ENCODE measurements at regions not wholly inside any gene's neighbourhood (a gene's known extent, or its start where the extent isn't known, plus 50 kb on each side); places are given as distances from the start of the nearest gene placed in this dataset.

GRCh38 chr10:4488904-4489303 lies 337.1 kb upstream of the AKR1E2 start:
- FAIRE-seq: no peak

GRCh38 chr10:4485636-4486035 lies 340.4 kb upstream of the AKR1E2 start:
- no peak for DNase-seq (ENCODE audit: low read depth)
- Histone ChIP-seq H3K4me3 (ENCODE audit: low read depth, low read length) (no peak overlapping the region), H3K36me3 (ENCODE audit: control insufficient read depth, insufficient read depth, low read length) (no peaks in the 10 kb centered on the region), H3K27me3 (ENCODE audit: control insufficient read depth, insufficient read depth, low read length) (no peaks in the 10 kb centered on the region)
- no peak for TF ChIP-seq CTCF (IDR thresholded peaks at IDR 0.05; ENCODE audit: insufficient read depth, low read length, severe bottlenecking)
- FAIRE-seq: no peak

More at GRCh38 chr10:4488904-4489303, 337.1 kb upstream of the AKR1E2 start:
- DNase-seq (ENCODE audit: low read depth): no peak
- TF ChIP-seq CTCF (IDR thresholded peaks at IDR 0.05; ENCODE audit: insufficient read depth, low read length, severe bottlenecking): no peak
- no peak overlapping the region for H3K4me3 ChIP-seq (ENCODE audit: low read depth, low read length)
- no peaks in the 10 kb centered on the region for H3K27me3 ChIP-seq (ENCODE audit: control insufficient read depth, insufficient read depth, low read length)
- no peaks in the 10 kb centered on the region for H3K36me3 ChIP-seq (ENCODE audit: control insufficient read depth, insufficient read depth, low read length)

GRCh38 chr10:4483811-4484210 lies 342.2 kb upstream of the AKR1E2 start:
- H3K36me3 ChIP-seq (ENCODE audit: control insufficient read depth, insufficient read depth, low read length): no peaks in the 10 kb centered on the region
- H3K27me3 ChIP-seq (ENCODE audit: control insufficient read depth, insufficient read depth, low read length): no peaks in the 10 kb centered on the region
- FAIRE-seq (no peak), DNase-seq (ENCODE audit: low read depth) (no peak)
- no peak for TF ChIP-seq CTCF (IDR thresholded peaks at IDR 0.05; ENCODE audit: insufficient read depth, low read length, severe bottlenecking)
- no peak overlapping the region for H3K4me3 ChIP-seq (ENCODE audit: low read depth, low read length)

GRCh38 chr10:4482659-4483058 lies 343.3 kb upstream of the AKR1E2 start:
- H3K27me3 ChIP-seq (ENCODE audit: control insufficient read depth, insufficient read depth, low read length): no peaks in the 10 kb centered on the region
- FAIRE-seq (no peak), DNase-seq (ENCODE audit: low read depth) (no peak)
- H3K4me3 ChIP-seq (ENCODE audit: low read depth, low read length): no peak overlapping the region
- no peak for TF ChIP-seq CTCF (IDR thresholded peaks at IDR 0.05; ENCODE audit: insufficient read depth, low read length, severe bottlenecking)
- H3K36me3 ChIP-seq (ENCODE audit: control insufficient read depth, insufficient read depth, low read length): no peaks in the 10 kb centered on the region

GRCh38 chr10:4481192-4481591 lies 344.8 kb upstream of the AKR1E2 start:
- Histone ChIP-seq H3K4me3 (ENCODE audit: low read depth, low read length) (no peak overlapping the region), H3K27me3 (ENCODE audit: control insufficient read depth, insufficient read depth, low read length) (no peaks in the 10 kb centered on the region), H3K36me3 (ENCODE audit: control insufficient read depth, insufficient read depth, low read length) (no peaks in the 10 kb centered on the region)
- no peak for TF ChIP-seq CTCF (IDR thresholded peaks at IDR 0.05; ENCODE audit: insufficient read depth, low read length, severe bottlenecking)
- DNase-seq (ENCODE audit: low read depth): peak; percentile 23
- FAIRE-seq: no peak

GRCh38 chr10:4479342-4479741 lies 346.7 kb upstream of the AKR1E2 start:
- no peaks in the 10 kb centered on the region for H3K36me3 ChIP-seq (ENCODE audit: control insufficient read depth, insufficient read depth, low read length)
- TF ChIP-seq CTCF (IDR thresholded peaks at IDR 0.05; ENCODE audit: insufficient read depth, low read length, severe bottlenecking): no peak
- FAIRE-seq (no peak), DNase-seq (ENCODE audit: low read depth) (no peak)
- H3K4me3 ChIP-seq (ENCODE audit: low read depth, low read length): no peak overlapping the region
- H3K27me3 ChIP-seq (ENCODE audit: control insufficient read depth, insufficient read depth, low read length): no peaks in the 10 kb centered on the region

Data from bronchial epithelial cell (primary cell).